ENCODE measurements at regions not wholly inside any gene's neighbourhood (a gene's known extent, or its start where the extent isn't known, plus 50 kb on each side); places are given as distances from the start of the nearest gene placed in this dataset.

DNA sequence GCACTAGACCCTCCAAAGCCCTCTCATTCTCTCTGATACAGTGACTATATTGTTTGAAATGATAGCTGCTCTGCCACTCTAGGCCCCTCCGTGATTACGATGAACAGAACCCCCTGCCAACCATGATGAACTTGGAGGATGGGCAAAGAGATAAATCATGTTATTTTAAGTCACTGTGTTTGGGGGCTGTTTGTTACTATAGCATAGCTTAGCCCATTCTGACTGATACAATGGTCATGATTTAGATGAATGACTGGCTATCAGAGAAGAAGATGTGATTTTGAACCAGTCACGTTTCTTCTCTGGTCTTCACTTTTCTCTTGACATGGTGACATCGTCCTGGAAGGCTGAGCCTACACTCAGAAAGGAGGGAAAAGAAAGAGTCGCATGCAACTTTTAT is 95.4 kb upstream of the HABP2 start:
- no peak for TF ChIP-seq GATA2 (IDR thresholded peaks at IDR 0.05; ENCODE audit: low read depth, low read length)
- no peak for TF ChIP-seq GATA3 (IDR thresholded peaks at IDR 0.05; ENCODE audit: low read depth, low read length)
